G401 (cell line): ENCODE measurements at regions not wholly inside any gene's neighbourhood (a gene's known extent, or its start where the extent isn't known, plus 50 kb on each side); places are given as distances from the start of the nearest gene placed in this dataset.
"Not testable (repeated sequence)": the region's sequence is repeated elsewhere in the genome, so short reads cannot be mapped to it uniquely, and the experiment has no call there.

ENCODE experiments used
- DNase-seq: peaks from one replicate; pipeline ENCODE4 v3.0.0-alpha.2; 2015; ENCODE audit warnings: low spot score
- in situ Hi-C: cut with HindIII; loops from 2 replicates; pipeline ENCODE4 v1.10.0; 2016; ENCODE audit warnings: low sequenced_read_pairs, mixed read lengths

GRCh38 chr13:44887515-44887914 is 101.8 kb downstream of the NUFIP1 start:
- no peak for DNase-seq
- in situ Hi-C loops: no loop called here

- no peak for DNase-seq
- in situ Hi-C loops: no loop called here
Measured at GRCh38 chr13:44884076-44884729, 105.1 kb downstream of the NUFIP1 start.

GRCh38 chr13:44879452-44880058 is 109.7 kb downstream of the NUFIP1 start:
- DNase-seq: no peak
- in situ Hi-C loops: no loop called here

GRCh38 chr13:44876782-44877324 is 112.4 kb downstream of the NUFIP1 start:
- no peak for DNase-seq
- in situ Hi-C loops: no loop called here

GRCh38 chr13:44874886-44875630 is 114.2 kb downstream of the NUFIP1 start:
- DNase-seq: no peak
- in situ Hi-C loops: no loop called here

GRCh38 chr13:44874176-44874575 is 115.1 kb downstream of the NUFIP1 start:
- no peak for DNase-seq
- in situ Hi-C loops: no loop called here

- in situ Hi-C loops: no loop called here
- no peak for DNase-seq
Measured at GRCh38 chr13:44873461-44873860, 115.8 kb downstream of the NUFIP1 start.

- in situ Hi-C loops: no loop called here
- DNase-seq: no peak
Measured at GRCh38 chr13:44872751-44873150, 116.5 kb downstream of the NUFIP1 start.

GRCh38 chr13:44870456-44870929 is 118.8 kb downstream of the NUFIP1 start:
- DNase-seq: no peak
- in situ Hi-C loops: no loop called here

- no peak for DNase-seq
- in situ Hi-C loops: no loop called here
Measured at GRCh38 chr13:44869167-44869566, 120.1 kb downstream of the NUFIP1 start.

- DNase-seq: no peak
- in situ Hi-C loops: no loop called here
Measured at GRCh38 chr13:44868397-44868796, 120.9 kb downstream of the NUFIP1 start.

GRCh38 chr13:44867825-44868224 is 121.4 kb downstream of the NUFIP1 start:
- in situ Hi-C loops: no loop called here
- no peak for DNase-seq

GRCh38 chr13:44866411-44866911 is 122.8 kb downstream of the NUFIP1 start:
- DNase-seq: no peak
- in situ Hi-C loops: no loop called here

- DNase-seq: no peak
- in situ Hi-C loops: no loop called here
Measured at GRCh38 chr13:44865722-44866410, 123.4 kb downstream of the NUFIP1 start.

- in situ Hi-C loops, DNase-seq: not testable (repeated sequence)
Measured at GRCh38 chr13:44863641-44864040, 125.6 kb downstream of the NUFIP1 start.

- in situ Hi-C loops: no loop called here
- no peak for DNase-seq
Measured at GRCh38 chr13:44860454-44860853, 128.8 kb downstream of the NUFIP1 start.

- no peak for DNase-seq
- in situ Hi-C loops: no loop called here
Measured at GRCh38 chr13:44857736-44858135, 131.5 kb downstream of the NUFIP1 start.

- no peak for DNase-seq
- in situ Hi-C loops: no loop called here
Measured at GRCh38 chr13:44857061-44857460, 132.2 kb downstream of the NUFIP1 start.

GRCh38 chr13:44855860-44856259 is 133.4 kb downstream of the NUFIP1 start:
- in situ Hi-C loops: no loop called here
- DNase-seq: no peak
